ENCODE measurements at regions not wholly inside any gene's neighbourhood (a gene's known extent, or its start where the extent isn't known, plus 50 kb on each side); places are given as distances from the start of the nearest gene placed in this dataset.

- DNase-seq = no peak
These were observed 127.8 kb upstream of the RFLNA start for GRCh38 chr12:124167141-124167540.

- DNase-seq = no peak
These were observed 126.7 kb upstream of the RFLNA start for GRCh38 chr12:124168016-124168786.

GRCh38 chr12:124169577-124170284 lies 125.2 kb upstream of the RFLNA start:
- no peak for DNase-seq

DNA sequence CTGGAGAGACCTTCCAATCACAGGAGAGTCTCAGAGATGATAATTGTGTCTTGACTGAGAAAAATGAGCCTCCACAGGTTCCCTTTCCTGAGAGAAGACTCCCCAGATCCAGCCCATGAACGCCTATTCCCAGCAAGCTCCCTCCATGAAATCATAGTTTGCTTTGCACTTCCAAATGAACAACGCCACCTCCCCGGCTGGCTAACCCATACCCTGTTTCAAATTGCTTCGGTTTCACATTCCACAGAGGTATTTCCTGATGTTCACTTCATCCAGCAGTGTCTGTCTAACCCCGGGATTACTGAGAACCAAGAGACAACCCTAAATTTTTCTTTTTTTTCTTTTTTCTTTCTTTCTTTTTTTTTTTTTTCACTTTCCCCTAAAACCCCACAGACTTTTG lies 124.1 kb upstream of the RFLNA start:
- no peak for DNase-seq

GRCh38 chr12:124171231-124171979 lies 123.5 kb upstream of the RFLNA start:
- no peak for DNase-seq

DNA sequence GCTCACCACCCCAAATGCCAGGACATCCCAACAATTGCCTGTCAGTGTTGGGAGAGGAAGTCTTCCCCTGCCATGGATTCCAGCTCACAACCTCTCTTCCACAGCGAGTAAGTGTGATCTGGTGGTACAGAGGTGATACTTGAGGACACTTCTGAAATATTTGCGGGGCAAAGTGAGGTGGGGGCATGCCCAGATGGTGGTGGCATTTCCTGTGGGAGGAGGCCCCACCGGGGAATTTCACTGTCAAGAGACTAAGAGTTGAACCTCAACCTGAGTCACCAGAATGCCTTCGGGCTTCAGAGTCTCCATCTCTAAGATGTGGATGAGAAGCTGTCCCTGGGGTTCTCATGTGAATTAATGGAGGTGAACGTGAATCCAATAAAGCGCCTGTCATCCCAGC lies 122.3 kb upstream of the RFLNA start:
- DNase-seq = no peak

- no peak for DNase-seq
These were observed 121.2 kb upstream of the RFLNA start for GRCh38 chr12:124173692-124174091.

- DNase-seq = peak; percentile 29
These were observed 120.2 kb upstream of the RFLNA start for GRCh38 chr12:124174451-124175348.

GRCh38 chr12:124175704-124176103 lies 119.2 kb upstream of the RFLNA start:
- no peak for DNase-seq

GRCh38 chr12:124177276-124177950 lies 117.5 kb upstream of the RFLNA start:
- DNase-seq = no peak

- DNase-seq = no peak
These were observed 117.0 kb upstream of the RFLNA start for GRCh38 chr12:124177951-124178316.

GRCh38 chr12:124179936-124180607 lies 114.8 kb upstream of the RFLNA start:
- no peak for DNase-seq

GRCh38 chr12:124183172-124183571 lies 111.7 kb upstream of the RFLNA start:
- DNase-seq = no peak

GRCh38 chr12:124184456-124184855 lies 110.4 kb upstream of the RFLNA start:
- DNase-seq = no peak

- DNase-seq = no peak
These were observed 108.8 kb upstream of the RFLNA start for GRCh38 chr12:124185971-124186686.

DNA sequence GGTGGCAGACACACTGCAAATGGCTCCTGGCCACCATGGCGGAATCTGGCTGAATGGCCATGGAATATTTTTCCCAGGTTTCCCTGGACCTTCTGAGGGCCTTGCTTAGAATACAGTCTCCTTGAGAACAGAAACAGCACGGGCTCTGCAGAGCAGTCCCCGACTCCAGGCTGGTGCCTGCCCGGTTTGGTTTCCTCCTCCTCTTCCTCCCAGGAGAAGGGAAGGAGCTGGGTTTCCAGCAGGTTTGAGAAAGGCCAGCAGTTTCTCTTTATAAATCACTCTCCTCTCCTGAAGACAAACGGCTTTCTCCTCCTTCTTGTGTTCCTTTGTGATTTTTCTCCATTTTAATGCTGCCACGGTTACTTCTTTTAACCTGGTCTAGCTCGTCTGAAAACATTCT lies 106.8 kb upstream of the RFLNA start:
- DNase-seq = no peak

DNA sequence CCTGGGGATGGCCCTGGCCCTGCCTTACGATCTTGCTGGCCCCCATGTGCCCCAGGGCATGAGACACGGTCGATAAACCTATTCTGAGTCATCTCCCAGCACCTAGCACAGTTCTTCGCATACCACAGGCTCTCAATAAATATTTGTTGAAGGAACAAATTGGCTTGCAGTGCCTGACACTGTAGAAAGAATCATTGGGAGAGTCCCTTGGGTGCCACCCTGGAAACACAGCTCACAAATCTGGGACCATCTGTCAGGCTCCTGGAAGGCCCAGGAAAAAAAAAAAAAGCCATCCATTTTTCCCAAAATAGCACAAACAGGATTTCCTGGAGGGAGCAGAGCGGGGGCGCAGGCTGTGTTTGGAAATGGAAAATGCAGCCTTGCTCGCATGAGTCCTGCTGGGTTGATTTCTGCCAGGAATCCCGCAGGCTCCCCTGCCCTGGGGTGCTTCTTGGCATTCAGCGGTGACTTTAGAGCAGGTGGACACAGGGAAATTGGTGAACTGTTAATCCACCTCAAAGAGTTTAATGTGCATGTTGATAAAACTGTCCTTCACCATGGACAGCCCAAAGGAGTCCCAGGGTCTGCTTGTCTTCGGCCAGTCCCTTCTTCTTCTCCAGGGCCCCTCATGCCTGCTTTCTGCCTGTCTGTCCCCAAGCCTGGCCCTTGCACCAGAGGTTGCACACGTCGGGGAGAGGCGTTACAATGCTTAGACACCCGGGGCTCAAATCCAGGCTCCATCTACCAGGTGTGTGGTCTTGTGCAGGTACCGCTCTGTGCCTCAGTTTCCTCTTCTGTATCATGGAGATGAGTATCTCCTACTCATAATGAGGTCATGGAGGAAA lies 106.1 kb upstream of the RFLNA start:
- DNase-seq = peak; percentile 83

DNA sequence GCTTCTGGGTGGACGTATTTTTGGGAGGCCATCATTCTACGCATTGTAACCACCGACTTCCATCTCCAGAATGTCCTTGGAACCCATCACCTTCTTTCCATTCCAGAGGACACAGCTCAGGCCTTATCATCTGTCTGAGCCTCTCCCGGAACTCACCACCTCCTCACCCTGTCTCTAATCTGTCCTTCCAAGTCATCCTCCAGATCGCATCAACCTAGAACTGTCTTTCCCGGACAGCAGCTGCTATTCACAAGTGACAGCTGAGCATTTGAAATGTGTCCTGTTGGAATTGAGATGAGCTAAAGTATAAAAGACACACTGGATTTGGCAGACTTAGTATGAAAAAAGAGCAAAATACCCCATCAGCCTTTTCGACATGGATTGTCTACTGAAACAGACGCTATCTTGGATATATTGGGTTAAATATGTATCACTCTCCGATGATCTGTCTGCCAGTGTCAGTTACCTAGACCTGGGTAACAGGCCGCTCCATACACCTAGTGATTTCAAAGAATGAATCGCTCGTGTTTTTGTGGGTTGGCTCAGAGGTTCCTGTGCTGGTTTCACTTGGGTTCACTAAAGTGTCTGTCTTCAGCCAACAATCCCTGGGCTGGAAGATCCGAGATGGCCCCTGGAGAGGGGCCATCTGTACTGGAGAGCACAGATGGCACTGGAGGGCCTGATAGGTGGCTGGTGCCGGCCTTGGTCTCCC lies 104.4 kb upstream of the RFLNA start:
- no peak for DNase-seq

DNA sequence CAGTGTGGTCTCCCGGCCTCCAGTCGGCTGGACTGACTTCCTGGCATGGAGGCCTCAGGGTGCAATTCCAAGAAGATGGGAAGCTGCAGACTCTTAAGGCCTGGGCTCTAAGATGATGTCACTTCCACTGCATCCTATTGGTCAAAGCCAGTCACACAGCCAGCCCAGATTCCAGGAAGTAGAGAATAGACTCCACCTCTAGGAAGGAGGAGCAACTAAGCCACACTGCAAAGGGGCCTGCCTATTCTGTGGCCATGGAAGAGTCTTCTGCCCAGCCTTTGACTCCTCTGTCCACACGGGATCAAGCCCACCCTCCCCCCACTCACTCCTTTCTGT lies 103.9 kb upstream of the RFLNA start:
- no peak for DNase-seq

Measured in NCI-H1694 treated with DMSO at 0.1 percent for 48 hours (cell line).